Endothelial cell of umbilical vein (primary cell): ENCODE measurements at regions not wholly inside any gene's neighbourhood (a gene's known extent, or its start where the extent isn't known, plus 50 kb on each side); places are given as distances from the start of the nearest gene placed in this dataset.

ENCODE experiments used
- EZH2 ChIP-seq: IDR thresholded peaks from 2 replicates; pipeline ENCODE4 v1.6.1; 2012; ENCODE audit warnings: borderline replicate concordance, low read depth, mild to moderate bottlenecking, moderate library complexity, low read length, inconsistent platforms; ENCODE audit not compliant: severe bottlenecking
- JUN ChIP-seq: IDR thresholded peaks from 2 replicates; pipeline ENCODE4 v1.6.1; 2011; ENCODE audit warnings: borderline replicate concordance, low read depth; ENCODE audit not compliant: insufficient read length, insufficient read depth
- MYC ChIP-seq: IDR thresholded peaks from one replicate; pipeline ENCODE4 v1.6.1; 2011; ENCODE audit warnings: mild to moderate bottlenecking, low read depth, low read length
- POLR2A ChIP-seq: IDR thresholded peaks from 2 replicates; pipeline ENCODE4 v1.6.1; 2012; ENCODE audit warnings: low read depth, mild to moderate bottlenecking, control low read depth, low read length
- POLR2AphosphoS5 ChIP-seq: IDR thresholded peaks from 2 replicates; pipeline ENCODE4 v1.6.1; 2012; ENCODE audit warnings: low read depth, mild to moderate bottlenecking, control low read depth, low read length, moderate library complexity; ENCODE audit not compliant: insufficient read depth
- TF ChIP-seq, protein P1 (sequence below), 2 donors: IDR thresholded peaks; 1 replicate in 1 of 2; 2 replicates in 1 of 2; pipeline ENCODE4 v1.5.1; 2011; ENCODE audit warnings: low read length in 2 of 2, mild to moderate bottlenecking in 2 of 2, moderate library complexity in 2 of 2, control low read depth in 1 of 2, inconsistent platforms in 1 of 2, low read depth in 1 of 2; ENCODE audit not compliant: insufficient read depth in 1 of 2; ENCODE audit errors: extremely low read depth in 1 of 2
- TF ChIP-seq, protein P2 (sequence below): IDR thresholded peaks from 2 replicates; pipeline ENCODE4 v1.6.1; 2011; ENCODE audit not compliant: insufficient read depth, insufficient read length

DNA sequence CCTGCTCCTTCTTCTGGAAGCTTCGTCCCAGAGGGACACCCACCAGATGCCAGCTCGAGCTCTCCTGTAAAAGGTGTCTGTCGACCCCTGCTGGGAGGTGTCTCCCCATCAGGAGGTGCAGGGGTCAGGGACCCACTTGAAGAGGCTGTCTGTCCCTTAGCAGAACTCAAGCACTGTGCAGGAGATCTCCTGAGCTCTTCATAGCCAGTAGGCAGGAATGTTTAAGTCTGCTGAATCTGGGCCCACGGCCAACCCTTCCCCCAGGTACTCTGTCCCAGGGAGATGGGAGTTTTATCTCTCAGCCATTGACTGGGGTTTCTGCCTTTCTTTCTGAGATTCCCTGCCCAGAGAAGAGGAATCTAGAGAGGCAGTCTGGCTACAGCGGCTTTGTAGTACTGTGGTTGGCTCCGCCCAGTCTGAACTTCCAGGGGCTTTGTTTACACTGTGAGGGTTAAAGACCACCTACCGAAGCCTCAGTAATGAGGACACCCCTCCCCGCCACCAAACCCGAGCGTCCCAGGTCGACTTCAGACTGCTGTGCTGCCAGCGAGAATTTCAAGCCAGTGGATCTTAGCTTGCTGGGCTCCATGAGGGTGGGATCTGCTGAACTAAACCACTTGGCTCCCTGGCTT is 1383.0 kb upstream of the TENM3 start:
- TF ChIP-seq, protein P1, sequence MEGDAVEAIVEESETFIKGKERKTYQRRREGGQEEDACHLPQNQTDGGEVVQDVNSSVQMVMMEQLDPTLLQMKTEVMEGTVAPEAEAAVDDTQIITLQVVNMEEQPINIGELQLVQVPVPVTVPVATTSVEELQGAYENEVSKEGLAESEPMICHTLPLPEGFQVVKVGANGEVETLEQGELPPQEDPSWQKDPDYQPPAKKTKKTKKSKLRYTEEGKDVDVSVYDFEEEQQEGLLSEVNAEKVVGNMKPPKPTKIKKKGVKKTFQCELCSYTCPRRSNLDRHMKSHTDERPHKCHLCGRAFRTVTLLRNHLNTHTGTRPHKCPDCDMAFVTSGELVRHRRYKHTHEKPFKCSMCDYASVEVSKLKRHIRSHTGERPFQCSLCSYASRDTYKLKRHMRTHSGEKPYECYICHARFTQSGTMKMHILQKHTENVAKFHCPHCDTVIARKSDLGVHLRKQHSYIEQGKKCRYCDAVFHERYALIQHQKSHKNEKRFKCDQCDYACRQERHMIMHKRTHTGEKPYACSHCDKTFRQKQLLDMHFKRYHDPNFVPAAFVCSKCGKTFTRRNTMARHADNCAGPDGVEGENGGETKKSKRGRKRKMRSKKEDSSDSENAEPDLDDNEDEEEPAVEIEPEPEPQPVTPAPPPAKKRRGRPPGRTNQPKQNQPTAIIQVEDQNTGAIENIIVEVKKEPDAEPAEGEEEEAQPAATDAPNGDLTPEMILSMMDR (IDR thresholded peaks at IDR 0.05; ENCODE audit: extremely low read depth in 1 of 2, insufficient read depth in 1 of 2, low read depth in 1 of 2, low read length in 2 of 2) = no peak
- TF ChIP-seq, protein P2, sequence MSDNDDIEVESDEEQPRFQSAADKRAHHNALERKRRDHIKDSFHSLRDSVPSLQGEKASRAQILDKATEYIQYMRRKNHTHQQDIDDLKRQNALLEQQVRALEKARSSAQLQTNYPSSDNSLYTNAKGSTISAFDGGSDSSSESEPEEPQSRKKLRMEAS = no peak
- TF ChIP-seq EZH2 = no peak
- TF ChIP-seq POLR2A = no peak
- TF ChIP-seq POLR2AphosphoS5 = no peak
- TF ChIP-seq MYC = no peak
- no peak for TF ChIP-seq JUN
